ENCODE measurements at regions not wholly inside any gene's neighbourhood (a gene's known extent, or its start where the extent isn't known, plus 50 kb on each side); places are given as distances from the start of the nearest gene placed in this dataset.
A peak's percentile ranks its signal among the peaks of the same experiment; 100 is the strongest.

DNA sequence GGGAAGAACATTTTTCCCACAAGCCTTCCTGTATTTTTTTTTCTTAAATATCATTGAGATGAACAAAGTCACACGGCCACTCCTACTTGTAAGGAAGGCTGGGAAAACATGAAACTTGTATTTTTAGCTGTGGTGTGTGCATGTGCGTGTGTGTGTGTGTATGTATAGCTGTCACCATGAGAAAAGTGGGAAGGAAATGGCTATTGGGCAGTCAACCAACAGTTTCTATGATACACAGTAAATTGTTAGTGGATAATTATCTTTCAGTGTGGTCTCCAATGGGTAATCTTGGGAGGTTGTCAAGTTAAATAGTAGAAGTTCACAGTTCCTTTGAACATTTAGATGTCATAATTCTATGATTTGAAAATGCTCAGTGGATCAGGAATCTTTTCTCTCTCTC, 132.7 kb upstream of the USP24 start:
- DNase-seq (ENCODE audit: insufficient read length, low spot score) (no peak), FAIRE-seq (no peak)

DNA sequence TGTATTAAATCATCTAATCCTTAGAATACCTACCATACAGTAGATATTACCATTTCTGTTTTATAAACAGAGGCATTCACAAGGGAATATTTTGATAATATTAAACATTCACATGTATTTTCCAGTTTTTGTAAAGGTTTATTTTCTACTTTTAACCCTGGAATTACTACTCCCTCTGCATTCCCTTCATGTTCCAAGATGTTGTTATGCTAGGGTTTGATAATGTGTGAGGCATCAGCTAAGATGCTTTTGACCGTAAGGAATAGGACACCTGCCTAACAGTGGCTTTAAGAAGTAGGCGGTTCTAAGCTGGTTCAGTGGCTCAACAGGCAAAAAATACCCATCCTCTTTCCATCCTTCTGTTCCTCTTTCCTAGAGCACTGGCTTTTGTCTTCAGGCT, 131.9 kb upstream of the USP24 start:
- FAIRE-seq (no peak), DNase-seq (ENCODE audit: insufficient read length, low spot score) (no peak)

DNA sequence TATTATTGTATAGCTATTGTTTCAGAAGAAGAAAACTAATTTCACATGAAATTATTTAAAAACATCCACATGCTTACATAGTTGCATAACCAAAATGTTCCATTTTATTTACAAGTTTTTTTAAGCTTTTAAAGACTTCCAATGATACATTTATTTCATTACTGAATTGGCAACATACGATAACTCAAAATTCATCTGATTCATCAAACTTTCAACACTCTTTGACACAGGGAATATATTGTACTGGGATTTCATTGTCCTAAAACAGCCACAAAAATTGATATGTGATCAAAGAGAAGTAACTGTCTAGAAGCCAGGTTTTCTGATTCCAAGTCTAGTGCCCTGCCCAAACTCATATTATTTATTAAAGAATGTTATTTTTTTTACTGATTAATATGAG, 131.4 kb upstream of the USP24 start:
- no peak for FAIRE-seq
- DNase-seq (ENCODE audit: insufficient read length, low spot score): no peak

DNA sequence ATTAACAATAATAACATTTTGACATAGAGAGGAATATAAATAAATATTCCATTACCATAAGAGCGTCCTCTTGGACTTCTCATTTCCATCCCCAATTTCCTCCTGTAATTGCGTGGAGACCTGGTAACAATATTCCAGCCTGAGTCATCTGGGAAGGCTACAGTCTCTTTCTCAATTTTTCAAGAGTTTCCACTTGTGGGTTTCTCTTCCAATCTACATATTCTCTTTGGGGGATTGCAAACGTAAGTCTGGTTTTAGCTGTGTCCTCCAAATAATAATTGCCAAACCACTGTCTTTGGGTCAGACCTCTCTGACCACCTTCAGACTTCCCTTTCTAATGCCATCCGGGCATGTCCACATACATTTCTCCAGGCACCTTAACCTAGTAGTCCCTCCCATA, 124.5 kb upstream of the USP24 start:
- DNase-seq (ENCODE audit: insufficient read length, low spot score) (no peak), FAIRE-seq (no peak)

DNA sequence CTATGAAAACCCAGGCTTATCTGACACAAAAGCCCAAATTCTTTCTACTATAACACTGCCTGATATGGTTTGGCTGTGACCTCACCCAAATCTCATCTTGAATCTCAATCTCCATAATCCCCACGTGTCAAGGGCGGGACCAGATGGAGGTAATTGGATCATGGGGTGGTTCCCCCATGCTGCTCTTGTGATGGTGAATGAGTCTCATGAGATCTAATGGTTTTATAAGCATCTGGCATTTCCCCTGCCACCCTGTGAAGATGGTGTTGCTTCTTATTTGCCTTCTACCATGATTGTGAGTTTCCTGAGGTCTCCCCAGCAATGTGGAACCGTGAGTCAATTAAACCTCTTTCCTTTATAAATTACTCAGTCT, 123.3 kb upstream of the USP24 start:
- DNase-seq (ENCODE audit: insufficient read length, low spot score) (no peak), FAIRE-seq (no peak)

DNA sequence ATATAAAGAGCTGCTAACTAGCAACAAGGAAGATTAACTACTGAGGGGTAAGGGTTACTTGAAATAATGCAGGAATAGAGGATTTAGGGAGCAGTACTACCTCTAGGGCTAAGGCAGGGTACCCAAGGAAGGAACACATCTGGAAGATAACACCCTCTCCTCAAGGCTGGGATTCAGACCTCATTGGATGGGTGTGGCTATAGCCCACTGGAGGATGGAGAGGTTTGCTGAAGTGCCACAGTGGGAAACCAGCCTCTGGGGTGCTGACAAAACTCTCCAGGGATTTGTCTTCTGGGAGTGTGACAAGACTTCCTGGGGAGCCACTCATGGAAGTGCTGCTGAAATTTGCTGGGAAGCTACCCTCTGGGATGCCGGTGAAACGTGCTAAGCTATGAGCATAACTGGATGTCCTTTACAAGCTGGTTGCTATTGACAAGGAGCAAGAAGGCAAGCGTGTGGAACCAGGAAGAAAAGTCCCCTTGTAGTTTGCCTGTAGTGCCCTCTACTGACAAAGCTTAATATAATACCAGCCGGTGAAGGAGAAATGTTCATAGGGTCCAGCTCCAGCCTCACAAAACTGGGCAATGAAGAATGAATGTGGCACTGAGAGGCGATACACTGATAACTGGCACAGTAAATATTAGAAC, 122.8 kb upstream of the USP24 start:
- DNase-seq (ENCODE audit: insufficient read length, low spot score) (peak; percentile 32), FAIRE-seq (no peak)

DNA sequence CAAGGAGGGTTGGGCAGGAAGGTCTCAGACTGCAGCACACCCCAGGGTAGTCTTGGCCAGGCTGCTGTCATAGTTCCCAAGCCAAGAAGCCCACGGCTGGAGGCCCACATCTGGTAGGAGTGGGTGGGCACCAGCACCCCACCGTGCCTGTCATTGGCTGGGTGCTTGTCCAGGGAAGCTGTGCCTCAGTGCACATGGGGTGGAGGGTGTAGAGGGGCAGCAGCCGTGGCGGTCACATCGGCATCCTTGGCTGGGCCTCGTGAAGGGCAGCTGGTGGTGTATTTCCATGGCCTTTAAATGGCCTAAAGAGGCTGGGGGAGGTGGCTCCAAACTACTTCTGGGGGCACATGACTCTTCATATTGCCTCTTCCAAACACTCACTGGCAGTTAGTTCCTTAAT, 119.6 kb upstream of the USP24 start:
- FAIRE-seq (no peak), DNase-seq (ENCODE audit: insufficient read length, low spot score) (no peak)

DNA sequence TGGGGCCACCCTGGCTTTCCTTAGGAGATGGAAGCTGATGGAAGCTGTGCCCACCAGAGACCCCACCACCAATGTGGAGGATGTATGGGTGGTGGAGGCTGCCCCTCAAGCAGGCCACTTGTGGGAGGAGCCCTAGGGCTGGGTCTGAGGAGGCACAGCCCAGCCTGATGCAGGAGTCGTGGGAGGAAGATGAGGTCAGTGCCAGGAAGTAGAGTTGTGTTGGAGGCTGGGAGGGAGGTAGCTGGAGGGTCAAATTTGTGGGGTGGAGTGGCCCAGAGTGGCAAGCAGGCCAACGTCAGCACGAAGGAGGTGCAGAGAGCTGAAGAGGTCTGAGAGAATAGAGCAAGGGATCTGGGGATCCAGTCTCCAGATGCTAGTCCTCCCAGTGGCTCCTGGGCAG, 119.0 kb upstream of the USP24 start:
- no peak for DNase-seq (ENCODE audit: insufficient read length, low spot score)
- FAIRE-seq: no peak

DNA sequence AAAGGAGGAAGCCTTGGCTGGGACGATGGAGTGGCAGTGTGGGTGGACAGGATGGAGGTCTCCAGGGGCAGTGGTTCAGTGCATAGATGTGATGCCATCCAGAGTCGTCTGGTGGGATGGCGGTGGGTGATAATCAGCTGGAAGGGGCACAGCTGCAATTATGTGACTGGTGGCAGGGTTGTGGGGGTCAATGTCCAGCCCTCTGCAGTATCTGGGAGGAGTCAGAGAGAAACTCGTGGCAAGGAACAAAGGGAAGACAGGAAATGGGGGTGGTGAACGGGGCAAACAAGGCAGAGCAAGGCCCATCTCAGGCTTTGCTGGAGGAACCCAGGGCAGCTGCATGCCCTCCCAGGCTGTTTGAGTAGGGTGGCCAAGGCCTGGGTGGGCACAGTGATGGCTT, 118.3 kb upstream of the USP24 start:
- no peak for DNase-seq (ENCODE audit: insufficient read length, low spot score)
- FAIRE-seq: no peak

DNA sequence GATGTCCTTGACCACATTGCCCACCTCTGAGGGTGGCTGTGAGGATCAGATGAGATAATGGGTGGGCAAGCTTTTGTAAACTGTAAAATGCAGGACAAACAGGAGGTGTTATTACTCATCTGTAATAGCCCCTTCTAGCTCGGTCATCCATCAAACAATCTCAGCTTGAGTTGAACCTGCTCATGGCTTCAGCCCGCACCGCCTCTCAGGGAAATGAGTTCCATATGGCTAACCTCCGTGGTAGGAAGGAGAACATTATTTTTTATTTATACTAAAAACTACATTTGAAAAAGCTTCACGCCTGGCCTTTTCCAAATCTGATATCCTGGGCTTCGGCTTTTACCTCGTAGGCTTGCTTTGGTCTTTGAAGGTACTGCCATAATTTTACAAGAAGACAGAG, 116.2 kb upstream of the USP24 start:
- DNase-seq (ENCODE audit: insufficient read length, low spot score) (no peak), FAIRE-seq (no peak)

DNA sequence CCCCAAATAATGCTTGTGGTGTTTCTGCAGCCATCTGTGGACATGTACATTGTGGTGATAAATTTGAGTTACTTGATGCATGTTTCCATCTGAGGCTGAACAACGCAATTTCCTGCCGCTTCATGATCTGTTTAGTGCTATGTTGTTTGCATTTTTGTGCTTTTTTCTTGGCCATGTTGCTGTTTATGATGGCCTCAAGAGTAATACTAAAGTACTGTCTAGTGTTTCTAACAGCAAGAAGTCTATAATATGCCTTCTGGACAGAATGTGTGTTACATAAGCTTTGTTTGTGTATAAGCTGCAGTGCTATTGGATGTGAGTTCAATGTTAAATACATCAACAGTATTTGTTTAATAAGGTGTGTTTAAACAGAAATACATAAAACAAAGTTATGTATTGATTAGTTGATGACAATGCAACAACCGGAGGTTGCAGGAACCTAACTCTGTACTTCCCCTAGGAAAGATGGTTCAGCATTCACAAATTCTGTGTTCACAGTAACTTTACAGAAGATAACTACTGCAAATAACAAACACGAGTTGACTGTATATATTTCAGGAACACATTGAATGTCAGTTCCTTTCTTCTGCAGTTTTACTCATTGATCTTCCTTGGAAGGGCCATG, 114.8 kb upstream of the USP24 start:
- FAIRE-seq: no peak
- no peak for DNase-seq (ENCODE audit: insufficient read length, low spot score)

DNA sequence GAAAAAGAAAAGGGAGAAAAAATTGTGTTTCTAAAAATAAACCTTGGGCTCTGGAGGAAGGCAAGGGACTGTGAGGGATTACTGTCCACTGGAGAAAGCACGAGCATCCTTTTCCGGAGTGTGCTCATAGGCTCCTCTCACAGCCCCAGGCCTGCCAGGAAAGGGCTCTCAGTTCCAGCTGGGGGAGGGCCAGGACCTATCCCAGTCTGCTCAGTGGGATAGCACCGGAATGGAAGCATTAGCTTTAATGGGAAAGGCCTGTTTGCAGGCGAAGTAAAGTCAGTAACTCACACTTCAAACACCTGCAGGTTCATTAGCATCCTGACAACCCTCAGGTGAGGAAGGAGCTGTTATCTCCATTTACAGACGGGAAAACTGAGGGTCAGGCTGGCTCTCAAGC, 113.9 kb upstream of the USP24 start:
- DNase-seq (ENCODE audit: insufficient read length, low spot score) (no peak), FAIRE-seq (no peak)

DNA sequence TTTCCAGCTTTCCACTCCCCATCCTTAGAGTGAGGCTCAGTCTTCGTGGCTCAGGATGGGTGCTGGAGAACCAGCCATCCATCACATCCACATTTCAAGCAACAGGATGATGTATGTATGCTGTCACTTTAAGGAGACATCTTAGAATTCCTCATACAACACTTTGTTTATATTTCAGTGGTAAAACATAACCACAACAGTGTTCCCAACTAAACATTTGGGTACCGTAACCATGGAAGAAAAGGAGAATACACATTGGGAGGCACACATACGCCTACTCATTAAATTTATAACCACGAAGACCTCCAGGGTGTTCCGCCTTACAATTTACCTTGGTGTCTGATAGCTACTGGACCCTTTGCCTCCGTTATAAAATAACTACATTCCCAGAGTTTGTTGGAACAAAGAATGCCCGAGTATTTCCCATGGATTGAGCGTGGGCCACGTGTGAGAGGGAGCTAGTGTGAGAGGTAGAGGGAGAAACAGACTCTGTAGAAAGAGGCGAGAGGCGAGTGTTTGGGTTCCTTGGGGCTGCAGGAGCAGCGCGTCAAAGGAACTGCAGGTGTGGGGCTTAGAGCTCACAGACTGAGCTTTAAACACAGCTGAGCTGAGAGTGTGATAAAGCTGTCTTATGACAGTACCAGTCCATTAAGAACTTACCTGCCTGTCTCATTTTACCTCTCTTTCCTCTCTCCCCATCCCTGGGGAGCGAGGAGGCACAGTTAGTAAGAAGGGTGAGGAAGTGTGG, 111.5 kb upstream of the USP24 start:
- DNase-seq (ENCODE audit: insufficient read length, low spot score): no peak
- no peak for FAIRE-seq

DNA sequence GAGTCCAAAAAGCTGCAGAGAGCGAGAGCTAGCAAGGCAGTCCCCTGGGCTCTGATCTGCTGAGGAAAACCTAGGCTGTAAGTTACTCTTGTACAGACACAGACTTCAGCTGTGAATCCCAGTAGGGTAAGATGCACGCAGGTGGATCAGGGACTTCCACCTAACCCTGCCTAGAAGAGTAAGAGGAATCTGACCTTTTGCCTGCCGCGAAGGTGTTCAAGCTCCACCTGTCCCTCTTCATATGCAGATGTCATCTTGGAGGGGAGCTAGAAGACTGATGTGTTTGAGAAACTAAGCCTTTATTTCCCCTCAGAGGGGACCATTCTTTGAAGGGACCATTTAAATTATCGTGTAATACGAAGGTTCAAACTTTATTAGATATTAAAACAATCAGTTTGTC, 108.6 kb upstream of the USP24 start:
- DNase-seq (ENCODE audit: insufficient read length, low spot score): no peak

DNA sequence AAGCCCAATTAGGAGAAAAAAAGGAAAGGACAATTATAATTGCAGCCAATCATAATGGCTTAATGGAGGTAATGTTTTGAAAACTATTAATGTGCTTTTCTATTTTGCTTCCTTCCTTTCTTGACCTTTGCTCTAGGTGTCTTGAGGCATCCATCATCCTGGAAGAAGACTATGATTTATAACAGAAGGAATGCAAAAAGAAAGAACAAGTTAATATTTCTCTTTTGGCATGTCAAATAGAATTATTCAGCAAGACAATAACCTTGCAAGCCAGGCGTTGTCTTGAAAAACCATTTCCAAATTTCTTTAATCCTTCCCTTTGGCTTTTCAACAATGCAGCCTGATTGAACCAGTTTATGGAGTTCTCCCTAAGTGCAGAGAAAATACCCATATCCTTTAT, 107.7 kb upstream of the USP24 start:
- FAIRE-seq: no peak
- DNase-seq (ENCODE audit: insufficient read length, low spot score): no peak

More for the DNA sequence above, 108.6 kb upstream of the USP24 start:
- FAIRE-seq: no peak

DNA sequence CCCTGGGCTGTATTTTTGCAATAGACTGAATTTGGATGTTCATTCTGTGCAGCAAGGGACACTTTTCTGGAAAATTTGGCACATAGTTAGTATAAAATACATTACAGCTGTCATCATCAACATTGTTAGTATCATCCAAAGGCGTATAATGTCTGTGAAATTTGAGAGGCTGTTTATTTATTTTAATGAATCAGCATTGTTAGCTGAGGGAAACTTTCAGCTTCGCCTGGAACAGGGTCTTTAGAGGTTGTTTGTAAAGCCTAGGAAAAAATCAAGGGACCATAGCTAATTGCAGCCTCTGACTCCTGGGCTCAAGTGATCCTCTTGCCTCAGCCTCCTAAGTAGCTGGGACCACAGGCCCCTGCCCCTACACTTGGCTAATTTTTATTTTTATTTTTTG, 106.8 kb upstream of the USP24 start:
- DNase-seq (ENCODE audit: insufficient read length, low spot score) (no peak), FAIRE-seq (no peak)

DNA sequence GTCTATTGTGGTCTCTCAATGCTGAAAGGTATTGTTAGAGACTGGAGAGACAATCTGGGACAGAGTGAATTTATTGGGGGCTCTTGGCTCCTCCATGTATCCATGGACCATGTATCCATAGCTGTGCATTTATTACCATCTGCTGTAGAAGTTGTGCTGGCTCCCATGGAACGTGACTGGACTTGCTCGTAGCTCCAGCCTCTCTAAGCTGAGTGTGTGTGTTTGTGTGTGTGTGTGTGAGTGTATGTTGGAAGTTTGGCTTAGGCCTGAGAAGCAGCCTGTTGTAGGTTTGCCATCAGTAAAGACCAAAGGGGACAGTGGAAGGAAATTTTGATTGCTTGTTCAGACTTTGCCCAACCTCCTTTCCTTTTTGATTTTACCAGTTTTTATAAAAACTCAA, 105.7 kb upstream of the USP24 start:
- no peak for DNase-seq (ENCODE audit: insufficient read length, low spot score)

DNA sequence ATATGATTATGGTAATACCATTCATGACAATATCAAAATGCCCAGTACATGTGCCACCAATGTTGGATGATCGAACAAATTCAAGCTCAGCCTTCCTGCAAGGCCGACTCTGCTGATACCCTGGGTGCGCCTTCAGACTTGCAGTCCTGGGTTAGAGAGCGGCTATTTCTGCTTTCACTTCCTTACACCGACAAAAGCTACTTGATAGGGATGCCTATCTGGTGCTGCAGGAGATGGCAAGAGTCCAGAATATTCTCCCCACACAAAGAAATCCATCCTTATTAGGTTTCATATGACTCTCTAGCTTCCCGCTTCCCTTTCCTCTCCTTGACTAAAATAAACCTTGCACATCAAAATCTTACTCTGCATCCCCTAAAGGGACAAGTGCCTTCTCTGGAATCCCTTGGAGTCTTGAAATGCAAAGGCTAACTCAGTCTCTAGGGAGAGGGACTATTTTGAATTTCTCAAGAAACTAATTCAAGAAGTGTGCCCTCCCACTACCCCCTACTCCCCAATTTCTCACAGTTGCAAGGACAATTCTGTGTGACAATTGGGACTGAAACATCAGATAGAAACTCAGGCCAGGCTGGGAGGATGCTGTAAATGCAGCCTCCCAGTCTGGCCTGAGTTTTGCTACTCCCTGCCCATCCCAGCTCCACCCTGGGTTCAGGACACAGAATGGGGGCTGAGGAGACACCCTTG, 103.1 kb upstream of the USP24 start:
- FAIRE-seq (no peak), DNase-seq (ENCODE audit: insufficient read length, low spot score) (no peak)

More for the DNA sequence above, 105.7 kb upstream of the USP24 start:
- FAIRE-seq: no peak

DNA sequence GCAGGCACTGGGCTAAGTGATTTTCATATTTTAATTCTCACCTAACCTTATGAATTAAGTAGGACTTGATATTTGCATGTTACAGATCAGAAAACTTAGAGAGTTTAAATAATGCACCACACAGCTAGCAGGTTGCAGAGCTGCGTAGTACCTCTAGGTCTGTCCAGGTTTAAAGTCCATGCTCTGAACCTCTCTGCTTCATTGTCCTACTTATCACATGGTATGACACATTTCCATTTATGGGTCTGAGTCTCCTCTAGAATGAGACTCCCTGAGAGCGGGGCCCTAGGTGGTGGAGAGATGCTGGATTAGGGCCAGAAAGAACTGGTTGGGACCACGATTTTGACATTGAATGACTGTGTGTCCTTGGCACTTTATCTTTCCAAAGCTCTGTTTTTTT, 102.5 kb upstream of the USP24 start:
- DNase-seq (ENCODE audit: insufficient read length, low spot score) (no peak), FAIRE-seq (no peak)

DNA sequence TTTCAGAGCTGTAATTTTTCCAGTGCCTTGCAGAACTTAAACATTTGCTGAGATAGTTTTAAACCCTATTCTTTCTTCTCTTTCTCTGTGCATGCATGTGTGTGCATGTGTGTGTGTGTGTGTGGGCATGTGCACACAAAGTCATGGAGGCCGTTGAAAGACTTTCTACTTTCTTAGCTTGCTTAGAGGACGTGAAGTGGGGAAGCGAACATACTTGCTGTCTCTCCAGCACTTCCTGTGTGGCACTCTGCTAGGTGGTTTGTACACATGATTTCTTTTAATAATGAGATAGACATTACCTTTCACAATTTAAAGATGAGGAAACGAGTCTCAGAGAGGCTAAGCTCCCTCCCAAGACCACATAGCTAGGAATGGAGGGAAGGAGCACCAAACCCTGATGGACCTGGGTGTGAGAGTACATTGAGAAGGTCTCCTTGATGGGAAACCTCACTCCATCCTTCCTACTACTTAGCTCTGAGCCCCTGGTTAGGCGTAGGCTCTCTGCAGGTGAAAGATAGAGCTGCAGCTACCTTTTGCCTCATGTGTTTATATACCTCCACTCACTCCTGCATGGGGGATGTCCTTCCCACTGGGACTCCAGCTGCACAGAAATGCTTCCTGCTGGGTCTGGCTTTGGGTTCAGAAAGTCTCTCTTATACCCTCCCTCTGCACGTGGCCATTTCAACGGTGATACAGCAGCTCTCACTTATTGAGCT, 101.9 kb upstream of the USP24 start:
- DNase-seq (ENCODE audit: insufficient read length, low spot score) (no peak), FAIRE-seq (no peak)

DNA sequence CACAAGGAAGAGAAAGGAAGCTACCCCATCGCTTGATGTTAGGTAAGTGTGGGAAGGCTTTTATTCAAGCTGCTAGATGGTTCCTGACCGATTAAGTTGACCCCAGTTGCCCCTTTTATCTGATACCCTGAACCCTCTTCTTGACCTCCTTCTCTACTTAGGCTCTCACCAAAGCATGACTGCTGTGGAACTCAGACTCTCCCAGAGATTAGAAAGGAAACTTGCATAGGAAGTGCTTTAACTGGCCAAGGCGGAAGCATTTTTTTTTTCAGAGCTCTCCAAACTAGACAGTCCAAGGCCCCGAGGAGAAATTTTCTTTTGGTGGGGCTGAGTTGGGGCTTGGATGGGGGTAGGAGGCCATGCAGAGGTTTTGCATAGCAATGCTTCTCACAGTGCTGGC, 101.3 kb upstream of the USP24 start:
- DNase-seq (ENCODE audit: insufficient read length, low spot score) (no peak), FAIRE-seq (no peak)
